GM21786 (cell line): ENCODE measurements at regions not wholly inside any gene's neighbourhood (a gene's known extent, or its start where the extent isn't known, plus 50 kb on each side); places are given as distances from the start of the nearest gene placed in this dataset.

Source experiments
- ATAC-seq: cut with Tn5 transposase; IDR thresholded peaks from one replicate; pipeline ENCODE4 v1.9.1; 2021; ENCODE audit not compliant: unreplicated experiment

DNA sequence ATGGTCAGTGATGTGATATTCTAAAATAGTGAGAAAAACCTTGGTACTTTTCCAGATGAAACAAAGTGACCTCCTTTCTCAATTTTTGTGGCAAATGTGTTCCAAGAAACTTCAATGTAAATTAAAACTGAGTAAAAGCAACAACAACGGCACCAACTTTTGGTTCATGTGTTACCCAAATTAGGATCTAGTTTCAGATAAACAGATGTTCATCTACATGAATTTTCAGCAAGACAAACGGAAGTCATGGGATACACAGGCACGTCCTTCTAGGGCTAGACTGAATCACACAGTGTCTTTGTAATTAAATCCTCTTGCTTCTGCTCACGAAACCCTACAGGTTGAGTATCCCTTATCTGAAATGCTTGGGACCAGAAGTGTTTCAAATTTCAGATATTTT lies 915.2 kb downstream of the TFAP2A start:
- no peak for ATAC-seq

DNA sequence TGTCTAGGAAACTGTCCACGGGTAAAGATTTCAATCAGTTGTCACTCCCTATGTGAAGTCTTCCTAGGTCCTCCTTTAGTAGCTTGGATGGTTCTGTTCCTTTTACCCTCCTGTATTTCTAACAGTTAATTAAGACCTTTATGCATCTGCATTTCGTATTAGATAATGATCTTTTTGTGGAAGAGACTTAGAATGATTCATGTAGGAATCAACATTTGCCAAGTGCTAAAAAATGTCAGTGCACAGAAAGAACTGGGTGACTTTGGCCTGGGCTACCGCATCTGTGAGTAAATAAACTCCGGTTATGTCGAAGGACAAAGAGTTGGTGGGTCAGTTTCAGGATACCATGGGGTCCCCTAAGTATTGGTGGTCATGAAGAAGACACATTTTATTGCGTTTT lies 918.0 kb downstream of the TFAP2A start:
- ATAC-seq: no peak

DNA sequence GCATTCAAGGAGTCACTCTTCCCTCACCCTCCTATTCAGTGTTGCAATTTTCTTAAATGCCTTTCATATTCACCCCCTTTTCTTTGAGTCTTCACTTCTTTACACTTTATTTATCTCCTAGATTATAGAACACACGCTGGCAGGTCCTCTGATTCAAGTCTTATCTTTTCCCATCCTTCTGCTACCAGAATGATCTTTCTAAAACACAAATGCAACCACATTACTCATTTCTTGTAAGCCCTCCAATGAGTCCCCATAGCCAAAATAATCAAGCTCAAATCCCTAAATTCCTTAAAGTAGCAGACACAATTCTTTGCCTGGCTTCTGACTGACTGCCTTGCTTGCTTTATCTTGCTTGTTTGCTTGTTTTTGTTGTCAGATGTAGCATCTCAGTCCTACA lies 920.0 kb downstream of the TFAP2A start:
- no peak for ATAC-seq

DNA sequence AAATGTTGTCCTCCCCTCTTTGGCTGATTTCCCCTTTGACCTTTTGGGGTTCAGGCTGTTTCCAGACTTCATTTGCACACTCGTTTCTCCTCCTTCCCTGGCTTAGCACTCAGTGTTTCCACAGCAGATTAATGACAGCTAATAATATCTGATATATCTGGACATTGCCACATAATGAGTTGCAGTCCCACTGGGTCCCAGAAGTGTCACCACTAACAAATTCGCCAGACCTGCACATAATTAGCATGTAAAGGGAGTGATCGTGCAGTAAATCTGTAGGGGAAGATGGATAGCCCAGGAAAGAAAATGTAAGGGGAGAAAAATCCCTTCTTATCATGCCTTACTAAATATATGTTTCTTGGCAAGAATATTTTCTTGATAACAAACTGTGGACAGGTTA lies 922.1 kb downstream of the TFAP2A start:
- no peak for ATAC-seq

DNA sequence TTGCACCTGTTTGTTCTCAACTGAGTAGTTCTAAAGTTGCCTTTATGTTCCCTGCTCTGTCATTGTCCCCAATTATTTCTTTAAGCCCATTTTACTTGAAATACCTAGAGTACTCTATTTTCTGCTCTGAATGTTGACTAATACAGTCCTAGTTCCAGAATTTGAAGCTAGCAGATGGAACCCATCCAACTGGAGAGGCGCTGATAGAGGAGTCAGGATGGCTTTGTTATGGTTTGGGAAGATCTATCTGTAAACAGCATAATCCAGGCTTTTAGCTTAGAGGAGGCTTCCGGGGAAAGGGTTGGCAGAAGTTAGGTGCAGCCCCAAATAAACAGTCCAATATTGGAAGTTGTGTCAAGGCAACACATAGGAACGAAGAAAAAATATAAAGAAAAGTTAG lies 927.7 kb downstream of the TFAP2A start:
- ATAC-seq: no peak

DNA sequence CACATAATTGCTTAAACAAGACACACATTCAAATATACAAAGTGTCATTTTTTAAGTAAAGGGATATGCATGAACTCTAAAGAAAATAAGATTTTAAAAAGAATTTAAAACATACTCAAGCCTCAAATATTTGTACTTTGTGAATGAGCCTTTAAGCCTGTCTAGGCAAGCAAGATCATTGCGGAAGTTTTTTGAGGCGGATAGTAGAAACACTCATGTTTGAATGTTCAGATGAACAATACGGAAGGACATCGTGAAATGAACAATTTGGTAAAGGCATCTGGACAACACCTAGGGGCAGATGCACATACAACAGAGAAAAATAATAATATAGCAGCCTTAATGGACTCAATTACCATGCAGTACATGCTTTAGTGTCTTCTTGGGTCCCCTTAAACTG lies 928.9 kb downstream of the TFAP2A start:
- ATAC-seq: no peak

DNA sequence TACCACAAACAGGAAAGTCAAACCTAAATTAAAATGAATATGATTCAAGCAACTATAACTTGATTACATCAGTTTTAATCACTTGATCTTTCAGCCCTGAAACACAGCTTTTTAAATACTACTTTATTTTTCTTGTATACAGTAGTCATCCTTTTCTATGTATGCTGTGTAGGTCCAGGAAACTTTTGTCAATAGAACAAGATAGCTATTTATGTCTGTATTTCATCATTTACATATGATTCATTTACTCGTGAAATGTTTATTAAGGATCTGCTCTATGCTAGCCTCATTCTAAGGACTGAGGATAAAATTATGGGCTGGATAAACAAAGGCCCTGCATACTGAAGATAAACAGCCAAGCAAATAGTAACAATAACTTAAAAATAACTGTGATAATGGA lies 930.2 kb downstream of the TFAP2A start:
- no peak for ATAC-seq

DNA sequence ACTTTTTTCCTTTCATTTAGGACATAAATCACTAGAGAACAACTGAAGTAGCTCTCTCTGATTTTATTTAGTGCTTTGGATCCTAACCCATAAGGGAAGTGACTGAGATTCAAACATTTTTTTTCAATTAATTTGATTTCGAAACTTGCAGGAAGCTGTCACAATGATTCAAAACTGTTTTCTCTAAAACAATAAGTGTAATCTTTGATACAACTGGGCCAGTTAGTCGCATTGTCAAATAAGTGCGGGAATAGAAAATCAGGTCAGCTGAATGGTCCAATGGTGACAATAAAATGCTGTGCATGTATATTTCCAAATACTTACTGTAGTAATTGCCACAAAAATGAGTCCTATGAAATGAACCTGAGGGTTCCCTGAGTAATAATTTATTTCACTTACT lies 930.8 kb downstream of the TFAP2A start:
- ATAC-seq: no peak

DNA sequence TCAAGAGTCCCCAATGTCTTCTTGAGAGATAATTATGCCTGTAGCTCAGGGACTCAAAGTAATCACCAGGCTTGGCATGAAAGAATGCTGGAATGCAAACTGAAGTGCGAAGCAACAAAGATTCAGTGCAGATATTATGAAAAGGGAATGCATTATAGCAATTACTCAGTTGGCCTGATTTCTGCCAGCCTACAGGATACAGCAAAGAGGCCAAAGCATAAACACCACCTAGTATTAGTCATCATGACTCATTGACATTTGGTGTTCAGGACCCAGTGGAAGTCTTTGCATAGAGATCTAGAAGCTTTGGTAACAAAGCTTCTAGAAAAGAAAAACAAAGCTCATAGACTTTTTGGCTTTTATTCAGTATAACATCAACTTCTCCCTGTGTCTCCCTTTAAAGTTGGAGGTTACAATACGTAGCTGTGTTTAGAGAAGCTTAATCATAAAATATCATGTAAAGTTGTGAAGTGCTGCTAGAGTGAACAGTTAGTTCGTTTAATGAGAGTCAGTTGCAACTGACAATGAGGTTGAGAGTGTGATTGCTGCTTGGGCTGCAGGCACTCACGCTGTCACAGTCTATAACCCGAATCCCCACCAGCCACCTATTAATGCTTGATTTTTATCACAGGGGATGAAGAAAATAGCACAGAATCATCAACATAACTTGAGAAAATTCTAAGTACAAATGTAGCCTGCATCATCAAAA lies 932.7 kb downstream of the TFAP2A start:
- ATAC-seq: no peak

DNA sequence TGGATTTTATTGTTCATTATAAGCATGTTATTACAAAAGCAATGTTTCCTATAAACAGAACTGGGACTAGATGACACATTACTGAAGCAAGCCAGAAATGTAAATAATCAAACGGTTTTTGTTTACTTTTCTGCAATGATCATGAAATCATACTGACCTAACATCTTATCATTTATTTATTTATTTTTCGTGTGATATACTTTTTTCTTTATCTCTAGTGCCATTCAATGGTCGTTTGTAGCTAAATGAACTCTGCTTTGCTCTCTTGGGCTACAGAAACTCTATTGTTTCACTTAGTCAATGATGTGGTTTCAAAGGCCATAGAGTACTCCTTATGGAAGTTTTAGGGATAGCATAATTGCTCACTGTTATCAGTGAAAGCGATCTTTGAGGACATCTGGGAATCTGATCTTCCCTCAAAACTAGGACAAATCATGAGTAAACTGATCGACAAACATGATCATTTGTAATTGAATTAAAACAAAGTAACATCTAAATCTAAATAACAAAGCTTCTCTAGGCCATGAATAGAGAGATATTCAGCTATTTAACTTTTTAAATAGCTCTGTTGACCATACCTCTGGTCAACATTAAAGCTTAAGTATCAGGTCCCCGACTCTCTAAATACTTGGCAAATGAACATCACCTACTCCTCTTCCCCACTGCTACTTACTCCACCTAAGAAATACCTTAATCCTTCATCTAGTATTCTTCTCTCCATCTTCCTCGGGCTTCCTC lies 933.4 kb downstream of the TFAP2A start:
- no peak for ATAC-seq

DNA sequence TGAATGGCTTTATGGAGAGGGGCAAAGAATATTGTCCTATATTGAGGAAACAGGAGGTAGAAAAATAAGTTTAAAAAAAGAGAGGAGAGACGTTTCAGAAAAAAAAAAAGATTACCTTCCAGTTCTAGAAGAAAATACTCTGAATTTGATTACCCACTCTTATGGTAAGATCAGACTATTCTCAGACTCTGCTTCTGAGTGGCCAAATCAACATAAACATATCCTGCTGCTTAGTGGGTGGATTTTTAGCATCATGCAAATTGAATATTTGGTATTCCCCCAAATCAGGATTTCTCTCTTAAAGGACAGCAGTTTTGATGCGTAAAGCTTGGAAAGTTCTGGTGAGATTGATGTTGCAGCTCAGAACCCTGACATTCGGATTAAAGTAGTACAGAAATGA lies 946.6 kb downstream of the TFAP2A start:
- no peak for ATAC-seq

DNA sequence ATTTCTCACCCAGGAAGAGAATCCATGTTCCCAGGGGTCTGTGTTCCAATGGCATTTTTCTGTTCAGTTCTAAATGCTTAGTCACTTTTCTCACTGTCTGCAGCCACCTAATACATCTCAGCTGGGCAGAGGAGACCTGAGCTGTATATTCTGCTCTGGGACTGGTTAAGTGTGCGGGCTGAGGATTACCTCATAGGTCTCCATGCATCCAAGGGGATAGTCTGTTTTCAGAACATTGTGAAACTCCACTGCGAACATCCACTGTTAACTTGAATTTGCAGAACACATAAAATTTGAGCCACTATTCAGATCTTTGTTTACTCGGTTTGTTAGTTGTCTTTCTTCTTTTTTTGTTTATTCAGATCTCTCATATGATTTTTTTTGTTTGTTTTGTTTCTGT lies 947.1 kb downstream of the TFAP2A start:
- no peak for ATAC-seq

DNA sequence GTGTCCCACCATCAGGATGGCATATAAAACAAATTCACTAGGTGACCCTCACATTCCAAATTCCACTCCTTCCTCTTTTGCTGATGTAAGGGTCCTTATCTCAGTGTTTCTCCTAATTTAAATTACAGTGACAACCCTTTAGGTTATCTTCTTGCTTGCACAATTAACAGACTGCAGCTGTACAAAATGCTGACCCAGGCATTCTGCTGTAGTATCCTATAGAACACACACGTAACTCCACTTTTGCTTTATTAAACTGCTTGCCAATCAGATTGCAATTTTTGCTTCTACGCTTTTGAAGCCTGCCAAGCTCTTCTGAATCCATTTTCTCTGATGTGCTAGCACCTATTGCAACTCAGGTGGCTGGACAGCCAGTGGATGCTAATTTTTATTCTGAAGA lies 950.3 kb downstream of the TFAP2A start:
- no peak for ATAC-seq

DNA sequence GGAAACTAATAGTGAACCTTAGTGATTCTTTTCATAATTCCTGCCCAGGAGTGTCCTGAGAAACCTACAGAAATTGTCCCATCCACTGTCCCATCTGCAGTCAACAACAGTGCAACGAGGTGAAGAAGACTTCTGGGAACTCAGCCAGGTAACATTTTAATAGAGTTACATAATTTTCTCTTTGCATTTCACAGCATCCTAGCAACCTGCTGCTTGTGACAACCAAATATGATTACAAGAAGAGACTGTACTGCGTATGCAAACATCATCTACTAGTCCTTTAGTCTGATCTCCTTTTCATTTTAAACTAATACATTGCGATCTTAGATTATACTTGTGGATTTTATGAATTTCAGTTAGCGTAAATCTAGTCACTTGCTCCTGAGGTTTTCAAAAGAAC lies 951.6 kb downstream of the TFAP2A start:
- no peak for ATAC-seq

DNA sequence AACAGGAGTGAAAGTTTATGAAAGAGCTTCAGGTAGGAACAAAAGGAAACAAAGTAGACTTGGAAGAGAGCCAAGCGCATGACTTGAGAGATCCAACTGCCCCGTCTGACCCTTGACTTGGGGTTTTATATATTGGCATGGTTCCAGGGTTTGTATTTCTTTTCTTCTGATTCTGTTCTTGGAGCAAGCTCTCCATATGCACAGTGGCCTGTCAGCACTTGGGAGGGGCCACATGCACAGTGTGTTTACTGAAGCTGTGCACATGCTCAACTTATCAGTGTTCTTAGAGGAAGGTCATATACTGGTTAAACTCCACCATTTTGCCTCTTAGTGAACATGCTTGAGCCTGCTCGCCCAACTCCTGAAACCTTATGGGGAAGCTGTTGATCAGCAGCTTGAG lies 953.7 kb downstream of the TFAP2A start:
- no peak for ATAC-seq

DNA sequence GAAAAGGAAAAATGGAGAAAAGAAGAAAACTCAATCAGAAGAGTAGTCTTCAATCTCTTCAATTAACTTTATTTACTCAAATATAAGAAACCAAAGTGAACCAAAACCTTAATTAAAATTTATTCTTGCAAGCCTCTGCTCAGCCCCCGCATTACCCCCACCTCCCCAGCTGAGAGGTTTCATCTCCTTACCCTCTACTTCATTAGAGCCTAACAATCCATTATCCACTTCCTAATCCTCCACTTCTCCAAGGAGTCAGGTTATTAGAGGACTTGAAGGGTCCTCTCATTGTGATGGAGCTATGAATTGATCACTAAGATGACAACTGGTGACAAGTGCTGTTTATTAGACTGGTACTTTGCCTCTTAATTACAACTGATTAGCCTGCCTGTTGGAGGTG lies 956.5 kb downstream of the TFAP2A start:
- ATAC-seq: no peak

DNA sequence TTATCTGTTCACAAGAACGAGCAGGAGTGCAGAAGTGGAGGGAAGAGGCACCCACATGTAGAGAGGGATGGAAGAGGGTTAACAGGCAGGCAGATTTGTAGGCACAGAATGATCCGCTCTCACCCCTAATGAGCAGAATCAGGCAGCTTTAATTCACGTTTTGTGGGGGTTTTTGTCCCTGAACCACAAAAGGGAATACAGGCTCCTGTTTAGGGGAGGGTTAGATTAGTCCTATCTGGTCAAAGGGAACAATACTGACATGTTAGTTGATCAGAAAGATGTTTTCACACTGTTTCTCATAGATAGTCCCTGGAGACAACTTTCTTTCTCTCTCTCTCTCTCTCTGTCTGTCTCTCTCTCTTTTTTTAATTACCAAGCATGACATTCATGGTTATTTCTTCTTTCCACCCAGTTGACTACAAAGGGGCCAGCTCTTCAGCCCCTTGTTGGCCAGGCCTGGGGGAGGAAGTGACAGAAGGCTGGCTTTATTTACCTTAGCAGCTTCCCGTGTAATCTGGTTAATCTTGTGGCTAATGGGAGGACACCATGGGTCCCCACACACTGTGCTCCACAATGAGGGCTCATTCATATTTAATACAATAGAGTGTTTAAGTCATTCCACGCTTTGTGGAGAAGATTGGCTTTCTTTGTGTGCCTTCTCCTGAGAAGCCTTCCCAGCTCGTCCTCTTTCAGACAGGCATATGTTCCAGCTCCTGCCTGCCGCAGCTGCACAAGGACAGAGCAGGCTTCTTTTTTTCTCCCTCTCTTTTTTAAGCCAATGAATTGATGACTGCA lies 958.8 kb downstream of the TFAP2A start:
- no peak for ATAC-seq

DNA sequence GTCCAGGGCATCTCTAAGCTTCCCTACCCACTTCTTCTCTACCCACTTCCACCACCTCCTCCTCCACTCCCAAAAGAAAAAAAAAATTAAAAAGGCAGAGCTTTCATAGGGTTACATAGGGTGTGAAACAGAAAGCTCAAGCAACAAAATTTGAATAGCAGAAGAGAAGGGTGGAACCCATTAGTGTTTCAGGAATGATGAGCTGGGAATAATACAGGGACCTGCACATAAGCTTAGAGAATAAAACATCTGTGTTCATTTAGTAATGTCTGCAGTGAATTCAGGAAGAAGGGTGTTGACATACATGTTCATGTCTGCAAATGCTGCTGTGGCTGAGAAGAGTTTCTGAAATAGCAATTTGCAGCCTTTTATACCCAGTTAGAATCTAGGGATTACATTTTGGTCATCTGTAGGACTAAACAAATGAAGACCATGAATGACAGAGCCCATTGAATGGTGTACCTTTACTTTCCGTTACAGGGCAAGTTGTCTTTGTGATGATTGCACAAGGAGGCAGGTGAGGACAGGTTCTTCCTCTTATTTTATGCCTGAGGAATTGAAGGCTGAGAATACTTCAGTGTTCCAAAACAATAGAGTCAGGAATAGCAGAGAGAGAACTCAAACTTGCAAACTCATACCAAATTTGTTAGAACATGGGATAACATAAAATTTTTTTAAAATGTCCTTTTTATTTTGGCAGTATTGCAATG lies 975.1 kb downstream of the TFAP2A start:
- no peak for ATAC-seq

DNA sequence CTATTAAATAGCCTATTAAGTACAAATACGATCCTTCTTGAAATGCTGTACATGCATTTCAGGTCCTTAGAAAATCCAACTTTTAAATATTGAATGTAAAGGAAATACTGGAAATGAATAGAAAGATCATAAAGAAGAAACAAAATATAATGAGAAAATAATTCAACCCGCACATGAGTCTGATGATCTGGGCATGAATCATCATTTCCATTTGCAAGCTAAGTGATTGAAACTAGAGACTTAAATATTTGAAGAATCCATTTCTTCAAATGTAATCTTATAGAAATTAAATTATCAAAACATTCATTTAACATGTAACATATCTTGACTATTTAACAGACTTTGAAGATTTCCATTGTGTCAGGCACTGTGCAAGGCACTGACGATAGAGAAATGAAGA lies 977.0 kb downstream of the TFAP2A start:
- no peak for ATAC-seq

DNA sequence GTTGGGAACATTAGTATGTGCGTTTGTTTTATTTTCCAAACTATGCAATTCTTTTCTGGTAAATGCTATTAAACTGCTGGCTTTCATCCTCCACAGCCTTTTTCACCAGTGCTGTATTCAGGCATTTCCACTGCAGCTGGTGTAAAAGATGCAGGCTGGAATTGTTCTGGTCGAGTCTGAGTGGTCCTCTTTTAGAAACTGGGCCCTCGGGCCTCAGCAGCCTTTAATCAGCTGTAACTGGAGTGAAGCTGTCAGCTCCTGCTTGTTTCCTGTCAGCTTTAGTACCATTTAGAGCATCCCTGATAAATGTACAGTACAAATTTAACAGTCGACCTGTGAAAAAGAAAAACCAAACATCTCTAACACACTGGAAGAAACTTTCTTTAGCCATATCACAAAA lies 979.6 kb downstream of the TFAP2A start:
- no peak for ATAC-seq

DNA sequence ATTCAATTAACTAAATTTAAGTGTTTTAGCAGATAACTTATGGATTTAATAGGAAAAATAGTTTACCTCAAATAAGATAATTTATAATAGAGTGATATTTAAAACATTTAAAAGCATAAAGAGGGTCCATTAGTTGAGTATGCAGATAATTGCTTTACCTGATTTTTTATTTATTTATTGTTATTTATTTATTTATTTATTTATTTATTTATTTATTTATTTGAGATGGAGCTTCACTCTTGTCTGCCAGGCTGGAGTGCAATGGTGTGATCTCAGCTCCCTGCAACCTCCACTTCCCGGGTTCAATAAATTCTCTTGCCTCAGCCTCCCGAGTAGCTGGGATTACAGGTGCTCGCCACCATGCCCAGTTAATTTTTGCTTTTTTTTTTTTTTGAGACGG lies 982.9 kb downstream of the TFAP2A start:
- no peak for ATAC-seq
